ENCODE measurements at regions not wholly inside any gene's neighbourhood (a gene's known extent, or its start where the extent isn't known, plus 50 kb on each side); places are given as distances from the start of the nearest gene placed in this dataset.
"Not testable (repeated sequence)": the region's sequence is repeated elsewhere in the genome, so short reads cannot be mapped to it uniquely, and the experiment has no call there.

- DNase-seq (ENCODE audit: low read depth) = no peak
Observed at GRCh38 chr13:103523858-103524257, 457.6 kb upstream of the SLC10A2 start.

GRCh38 chr13:103521532-103521931 is 455.3 kb upstream of the SLC10A2 start:
- no peak for DNase-seq (ENCODE audit: low read depth)

GRCh38 chr13:103517768-103518102 is 451.5 kb upstream of the SLC10A2 start:
- DNase-seq (ENCODE audit: low read depth) = no peak

- DNase-seq (ENCODE audit: low read depth) = no peak
Observed at GRCh38 chr13:103517066-103517767, 451.0 kb upstream of the SLC10A2 start.

GRCh38 chr13:103516015-103516795 is 450.0 kb upstream of the SLC10A2 start:
- DNase-seq (ENCODE audit: low read depth) = no peak

GRCh38 chr13:103515410-103515809 is 449.2 kb upstream of the SLC10A2 start:
- no peak for DNase-seq (ENCODE audit: low read depth)

GRCh38 chr13:103514619-103515018 is 448.4 kb upstream of the SLC10A2 start:
- DNase-seq (ENCODE audit: low read depth) = no peak

GRCh38 chr13:103514188-103514587 is 448.0 kb upstream of the SLC10A2 start:
- DNase-seq (ENCODE audit: low read depth) = no peak

GRCh38 chr13:103510007-103510535 is 443.9 kb upstream of the SLC10A2 start:
- DNase-seq (ENCODE audit: low read depth) = no peak

GRCh38 chr13:103497404-103497803 is 431.2 kb upstream of the SLC10A2 start:
- no peak for DNase-seq (ENCODE audit: low read depth)

GRCh38 chr13:103487841-103488240 is 421.6 kb upstream of the SLC10A2 start:
- no peak for DNase-seq (ENCODE audit: low read depth)

GRCh38 chr13:103473081-103473480 is 406.9 kb upstream of the SLC10A2 start:
- DNase-seq (ENCODE audit: low read depth) = no peak

GRCh38 chr13:103471896-103472295 is 405.7 kb upstream of the SLC10A2 start:
- no peak for DNase-seq (ENCODE audit: low read depth)

GRCh38 chr13:103469771-103470170 is 403.6 kb upstream of the SLC10A2 start:
- no peak for DNase-seq (ENCODE audit: low read depth)

GRCh38 chr13:103466761-103467160 is 400.5 kb upstream of the SLC10A2 start:
- no peak for DNase-seq (ENCODE audit: low read depth)

GRCh38 chr13:103460246-103460645 is 394.0 kb upstream of the SLC10A2 start:
- not testable (repeated sequence) for DNase-seq (ENCODE audit: low read depth)

GRCh38 chr13:103457050-103457449 is 390.8 kb upstream of the SLC10A2 start:
- DNase-seq (ENCODE audit: low read depth) = not testable (repeated sequence)

- DNase-seq (ENCODE audit: low read depth) = no peak
Observed at GRCh38 chr13:103451656-103452055, 385.4 kb upstream of the SLC10A2 start.

GRCh38 chr13:103443604-103444003 is 377.4 kb upstream of the SLC10A2 start:
- no peak for DNase-seq (ENCODE audit: low read depth)

GRCh38 chr13:103437651-103438050 is 371.4 kb upstream of the SLC10A2 start:
- no peak for DNase-seq (ENCODE audit: low read depth)

GRCh38 chr13:103436057-103436654 is 369.9 kb upstream of the SLC10A2 start:
- no peak for DNase-seq (ENCODE audit: low read depth)

- DNase-seq (ENCODE audit: low read depth) = no peak
Observed at GRCh38 chr13:103431856-103432255, 365.6 kb upstream of the SLC10A2 start.

GRCh38 chr13:103430368-103430767 is 364.2 kb upstream of the SLC10A2 start:
- DNase-seq (ENCODE audit: low read depth) = no peak

Data from stimulated activated CD8-positive, alpha-beta memory T cell treated with anti-CD3 and anti-CD28 coated beads, Interleukin-12 subunit alpha, Interleukin-12 subunit beta, amount 100 ng/mL, for 4 hours (primary cell).